ENCODE measurements at regions not wholly inside any gene's neighbourhood (a gene's known extent, or its start where the extent isn't known, plus 50 kb on each side); places are given as distances from the start of the nearest gene placed in this dataset.

DNA sequence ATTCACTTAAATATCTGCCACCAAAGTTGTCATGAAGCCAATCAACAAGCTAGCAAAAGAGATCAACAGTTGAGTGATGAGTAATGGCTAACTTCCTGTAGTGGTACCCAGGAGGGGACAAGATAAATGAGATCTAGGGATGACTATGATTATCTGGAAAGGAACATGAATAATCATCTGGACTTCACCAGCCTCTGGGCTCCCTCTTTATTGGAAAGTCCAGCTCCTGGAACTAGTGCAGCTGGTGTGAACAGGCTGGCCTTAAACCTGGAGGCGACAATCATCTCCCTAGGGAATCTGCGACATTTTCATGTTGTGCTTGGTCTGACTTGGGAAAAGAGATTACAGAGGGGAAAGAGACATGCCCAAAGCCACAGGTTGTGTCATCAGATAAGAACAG lies 518.6 kb downstream of the GRIN2A start:
- TF ChIP-seq CTCF (conservative IDR thresholded peaks at IDR 0.05 in 1 of 2, IDR thresholded peaks at IDR 0.05 in 1 of 2; ENCODE audit: low read depth in 1 of 2, low read length in 2 of 2): no peak
- TF ChIP-seq EZH2 (IDR thresholded peaks at IDR 0.05; ENCODE audit: low read length, missing control alignments): no peak

Data from fibroblast of lung (primary cell).